Adrenal gland (tissue), 5 donors: ENCODE measurements at regions not wholly inside any gene's neighbourhood (a gene's known extent, or its start where the extent isn't known, plus 50 kb on each side); places are given as distances from the start of the nearest gene placed in this dataset.
"Not testable (repeated sequence)": the region's sequence is repeated elsewhere in the genome, so short reads cannot be mapped to it uniquely, and the experiment has no call there.

ENCODE experiments used
- POLR2A ChIP-seq, 2 donors: fragments of 450-650 bp; IDR thresholded peaks; one replicate each; pipeline ENCODE4 v1.6.1; 2017; ENCODE audit warnings: antibody characterized with exemption in 2 of 2, mild to moderate bottlenecking in 2 of 2, moderate library complexity in 1 of 2
- TF ChIP-seq, protein P1 (sequence below), 6 experiments: fragments of 450-650 bp in 4 of 6; fragments of 200-600 bp in 2 of 6; sonication (generic) in 1 of 6; IDR thresholded peaks; 1 replicate in 5 of 6; 2 replicates in 1 of 6; pipeline versions ENCODE4 v1.5.1 to v1.8.0; 2016 to 2021; ENCODE audit warnings: antibody characterized with exemption in 6 of 6, mild to moderate bottlenecking in 2 of 6, moderate library complexity in 1 of 6
- donor health status: DM: no; HTN: no; CAD: no.

DNA sequence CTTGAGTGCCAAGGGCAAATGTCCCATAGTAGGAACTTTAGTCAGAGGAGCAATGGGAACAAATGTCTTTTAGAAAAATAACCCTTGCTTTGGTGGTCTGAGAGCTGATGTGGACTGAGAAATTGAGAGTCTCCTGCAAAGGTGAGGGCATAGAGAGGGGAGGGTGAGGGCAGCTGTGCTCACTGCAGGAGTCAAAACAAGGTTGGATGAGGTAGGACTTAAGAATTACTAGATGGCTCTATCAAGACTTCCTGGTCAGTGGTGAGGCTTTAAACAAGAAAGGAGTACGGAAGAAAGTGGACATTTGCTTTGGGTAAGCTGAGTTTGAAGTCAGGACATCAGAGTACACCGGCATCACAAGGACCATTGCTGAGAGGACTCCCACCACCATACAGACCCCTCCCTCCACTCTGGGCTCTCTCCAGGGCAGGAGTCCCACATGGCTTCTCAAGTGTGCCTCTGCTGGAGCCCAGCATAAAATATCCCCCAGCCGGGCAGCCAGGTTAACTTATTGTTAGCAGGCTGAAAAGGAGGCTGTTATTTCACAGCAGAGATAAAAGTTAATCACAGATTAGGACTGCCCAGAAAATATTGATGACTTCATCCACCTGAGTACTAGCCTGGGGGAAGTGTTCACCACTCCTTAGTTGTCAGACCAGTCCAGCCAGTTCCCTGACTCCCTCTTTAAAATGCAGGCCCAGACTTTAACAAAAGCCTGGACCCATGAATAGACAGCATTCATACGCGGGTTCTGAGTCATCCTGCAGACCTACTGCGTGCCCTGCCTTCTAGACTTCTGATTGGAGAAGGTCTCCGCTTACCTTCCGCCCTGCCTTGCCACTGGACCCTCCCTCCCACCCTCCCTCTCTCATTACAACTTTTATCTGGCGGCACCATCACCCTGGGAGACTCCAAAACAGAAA, 167.2 kb downstream of the BCL2L11 start:
- TF ChIP-seq, protein P1, sequence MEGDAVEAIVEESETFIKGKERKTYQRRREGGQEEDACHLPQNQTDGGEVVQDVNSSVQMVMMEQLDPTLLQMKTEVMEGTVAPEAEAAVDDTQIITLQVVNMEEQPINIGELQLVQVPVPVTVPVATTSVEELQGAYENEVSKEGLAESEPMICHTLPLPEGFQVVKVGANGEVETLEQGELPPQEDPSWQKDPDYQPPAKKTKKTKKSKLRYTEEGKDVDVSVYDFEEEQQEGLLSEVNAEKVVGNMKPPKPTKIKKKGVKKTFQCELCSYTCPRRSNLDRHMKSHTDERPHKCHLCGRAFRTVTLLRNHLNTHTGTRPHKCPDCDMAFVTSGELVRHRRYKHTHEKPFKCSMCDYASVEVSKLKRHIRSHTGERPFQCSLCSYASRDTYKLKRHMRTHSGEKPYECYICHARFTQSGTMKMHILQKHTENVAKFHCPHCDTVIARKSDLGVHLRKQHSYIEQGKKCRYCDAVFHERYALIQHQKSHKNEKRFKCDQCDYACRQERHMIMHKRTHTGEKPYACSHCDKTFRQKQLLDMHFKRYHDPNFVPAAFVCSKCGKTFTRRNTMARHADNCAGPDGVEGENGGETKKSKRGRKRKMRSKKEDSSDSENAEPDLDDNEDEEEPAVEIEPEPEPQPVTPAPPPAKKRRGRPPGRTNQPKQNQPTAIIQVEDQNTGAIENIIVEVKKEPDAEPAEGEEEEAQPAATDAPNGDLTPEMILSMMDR (IDR thresholded peaks at IDR 0.05), result not testable (repeated sequence)
- TF ChIP-seq POLR2A (IDR thresholded peaks at IDR 0.05), result not testable (repeated sequence)
